K562 (cell line): ENCODE measurements at regions not wholly inside any gene's neighbourhood (a gene's known extent, or its start where the extent isn't known, plus 50 kb on each side); places are given as distances from the start of the nearest gene placed in this dataset.

Experiments used
- ATAC-seq: fragments of 200-7000 bp; cut with Tn5 transposase; 3 replicates; pipeline ENCODE4 v1.9.1; 2020; ENCODE audit warnings: moderate library complexity
- BruUV-seq: library from RNA; stranded (reverse); fragments of 400-500 nt; replicated peaks from 2 replicates; lab custom pipeline; 2021; lab: Mats Ljungman, UMichigan
- CTCF ChIA-PET: fragments of 300-600 bp; formaldehyde crosslinking; extraction: SDS; loops from one replicate; lab custom pipeline; 2021; ENCODE audit warnings: low intra/inter-chr PET ratio; lab: Yijun Ruan, JAX
- POLR2A ChIA-PET: fragments of 300-600, 350-650 bp; sonication (Branson Sonifier 250); formaldehyde crosslinking; extraction: SDS; loops from one replicate; lab custom pipeline; 2021; ENCODE audit warnings: antibody characterized with exemption, inconsistent platforms; lab: Yijun Ruan, JAX
- DNase-seq, 4 experiments: peaks; one replicate each; pipeline versions ENCODE4 v3.0.0 to v3.0.0-alpha.2; 2011 to 2018; ENCODE audit warnings: low spot score in 3 of 4, mixed read lengths in 3 of 4; ENCODE audit errors: extremely low read depth in 1 of 4
- FAIRE-seq: peaks from 2 replicates; lab custom pipeline; 2011; peaks lifted over from hg19 to GRCh38; lab: Jason Lieb, UNC
- H2AFZ ChIP-seq: 2 replicates; pipeline ENCODE4 v1.6.0; 2011; ENCODE audit warnings: low read depth, low read length, control low read depth, inconsistent platforms
- H3K27ac ChIP-seq: fragments of 200-600 bp; 3 replicates; pipeline ENCODE4 v1.8.0; 2011; ENCODE audit warnings: low read depth, mild to moderate bottlenecking, control low read depth, inconsistent platforms, low read length, moderate library complexity, mixed read lengths; ENCODE audit errors: extremely low read depth
- H3K27me3 ChIP-seq, 2 experiments: fragments of 300-600 bp in 1 of 2; 2 replicates in 1 of 2; 3 replicates in 1 of 2; pipeline versions ENCODE4 v1.6.0 to v1.8.0; 2011; ENCODE audit warnings: inconsistent platforms in 2 of 2, low read length in 2 of 2, mild to moderate bottlenecking in 1 of 2, mixed read lengths in 1 of 2, moderate library complexity in 1 of 2; ENCODE audit not compliant: control insufficient read depth in 2 of 2, insufficient read depth in 2 of 2
- H3K36me3 ChIP-seq: fragments of 300-600 bp; 3 replicates; pipeline ENCODE4 v1.8.0; 2011; ENCODE audit warnings: mild to moderate bottlenecking, low read length, inconsistent platforms; ENCODE audit not compliant: control insufficient read depth, insufficient read depth
- H3K4me1 ChIP-seq, 2 experiments: fragments of 200-600 bp in 1 of 2; replicated peaks in 1 of 2; 2 replicates in 1 of 2; 3 replicates in 1 of 2; pipeline versions ENCODE4 v1.5.1 to v1.8.0; 2011; ENCODE audit warnings: inconsistent platforms in 2 of 2, low read length in 2 of 2, mild to moderate bottlenecking in 1 of 2, mixed read lengths in 1 of 2, moderate library complexity in 1 of 2; ENCODE audit not compliant: control insufficient read depth in 2 of 2, insufficient read depth in 2 of 2
- H3K4me2 ChIP-seq: 2 replicates; pipeline ENCODE4 v1.6.1; 2011; ENCODE audit warnings: low read length, control low read depth, inconsistent platforms, mixed read lengths; ENCODE audit not compliant: insufficient read depth
- H3K4me3 ChIP-seq: fragments of 200-600 bp; sonication (generic), shearing (Covaris generic); 2 replicates; pipeline ENCODE4 v1.5.1; 2016; ENCODE audit warnings: control low read depth, inconsistent platforms
- H3K79me2 ChIP-seq: fragments of 200-600 bp; 3 replicates; pipeline ENCODE4 v1.8.0; 2011; ENCODE audit warnings: low read length, inconsistent platforms; ENCODE audit not compliant: control insufficient read depth, insufficient read depth
- H3K9ac ChIP-seq, 2 experiments: 2 replicates each; pipeline versions ENCODE4 v1.6.0 to v1.6.1; 2011; ENCODE audit warnings: low read depth in 2 of 2, low read length in 2 of 2, control low read depth in 1 of 2, inconsistent platforms in 1 of 2, mild to moderate bottlenecking in 1 of 2, mixed read lengths in 1 of 2; ENCODE audit not compliant: insufficient read depth in 1 of 2
- H3K9me1 ChIP-seq: one replicate; pipeline ENCODE4 v1.6.0; 2011; ENCODE audit warnings: inconsistent platforms, mild to moderate bottlenecking, low read length, moderate library complexity; ENCODE audit not compliant: control insufficient read depth, insufficient read depth
- H3K9me3 ChIP-seq: replicated peaks from 2 replicates; pipeline ENCODE4 v1.5.1; 2011; ENCODE audit warnings: low read depth, low read length, inconsistent platforms; ENCODE audit not compliant: control insufficient read depth, insufficient read depth
- H4K20me1 ChIP-seq: replicated peaks from 2 replicates; pipeline ENCODE4 v1.6.1; 2011; ENCODE audit warnings: low read length, inconsistent platforms, mixed read lengths; ENCODE audit not compliant: control insufficient read depth, insufficient read depth
- ARHGAP35 ChIP-seq: fragments of 450-650 bp; IDR thresholded peaks from 2 replicates; pipeline ENCODE4 v1.6.1; 2018; ENCODE audit not compliant: partially characterized antibody
- BHLHE40 ChIP-seq: IDR thresholded peaks from 2 replicates; pipeline ENCODE4 v1.6.1; 2011; ENCODE audit warnings: low read length, improper control_type of control experiment
- DLX4 ChIP-seq: fragments of 250-450 bp; sonication (Bioruptor Pico); IDR thresholded peaks from 2 replicates; pipeline ENCODE4 v1.6.1; 2021; ENCODE audit warnings: mild to moderate bottlenecking
- E2F4 ChIP-seq: sonication (generic); formaldehyde crosslinking; IDR thresholded peaks from 2 replicates; pipeline ENCODE4 v1.8.0; 2022; ENCODE audit warnings: mild to moderate bottlenecking, low read depth, missing genetic modification reagents
- KAT8 ChIP-seq: fragments of 450-650 bp; IDR thresholded peaks from 2 replicates; pipeline ENCODE4 v1.6.1; 2016; ENCODE audit warnings: low read depth, mild to moderate bottlenecking
- NFIX ChIP-seq: fragments of 250-450 bp; sonication (Bioruptor Pico); IDR thresholded peaks from 2 replicates; pipeline ENCODE4 v1.4.0; 2020; ENCODE audit warnings: low read depth, mild to moderate bottlenecking, moderate library complexity
- PTRF ChIP-seq: fragments of 450-650 bp; IDR thresholded peaks from 2 replicates; pipeline ENCODE4 v1.6.1; 2016; ENCODE audit warnings: mild to moderate bottlenecking, missing genetic modification characterization, missing compliant biosample characterization
- RREB1 ChIP-seq: fragments of 250-450 bp; sonication (Bioruptor Pico); IDR thresholded peaks from 2 replicates; pipeline ENCODE4 v1.4.0; 2020
- SIN3B ChIP-seq: fragments of 450-650 bp; IDR thresholded peaks from 2 replicates; pipeline ENCODE4 v1.6.1; 2017; ENCODE audit warnings: low read depth, mild to moderate bottlenecking, moderate library complexity
- SNIP1 ChIP-seq: fragments of 450-650 bp; IDR thresholded peaks from 2 replicates; pipeline ENCODE4 v1.7.1; 2017; ENCODE audit warnings: low read depth, mild to moderate bottlenecking
- SRSF9 ChIP-seq: fragments of 200-400 bp; formaldehyde crosslinking; IDR thresholded peaks from 2 replicates; pipeline ENCODE4 v1.6.1; 2017; ENCODE audit warnings: low read depth, low read length, borderline replicate concordance
- ZNF253 ChIP-seq: fragments of 250-450 bp; sonication (Bioruptor Pico); conservative IDR thresholded peaks from 2 replicates; pipeline ENCODE4 v1.6.1; 2021; ENCODE audit warnings: mild to moderate bottlenecking
- WGBS: fragments of 100-300 bp; shearing (Covaris generic); methylation state at CpG from one replicate; pipeline ENCODE4 v1.1.6; 2016; ENCODE audit warnings: low coverage, mixed read lengths; ENCODE audit not compliant: insufficient coverage; ENCODE audit errors: missing lambda C conversion rate; 5-methylcytosine and 5-hydroxymethylcytosine counted together
- in situ Hi-C: fragments of 300-500 bp; cut with MboI; formaldehyde crosslinking; loops from 4 replicates; pipeline ENCODE4 v1.15.0; 2018; ENCODE audit warnings: inconsistent platforms, mixed read lengths
- intact Hi-C: fragments of 100-400 bp; cut with micrococcal nuclease; formaldehyde crosslinking; loops from 2 replicates; pipeline ENCODE4 v1.14.2; 2022

GRCh38 chr13:76160961-76161925 is 525.1 kb downstream of the LMO7 start:
- no peak overlapping the region for H3K27ac ChIP-seq
- no peaks in the 10 kb centered on the region for H3K9me1 ChIP-seq
- intact Hi-C loops (loop anchor here (10.0 kb wide), 1 partner anchor 286 kb away; no protein-coding TSS in a partner anchor), in situ Hi-C loops (no loop called here)
- FAIRE-seq (no peak), ATAC-seq (no peak), DNase-seq (no peak)
- no TSS peak for BruUV-seq
- no peak overlapping the region for H3K4me2 ChIP-seq
- H3K4me3 ChIP-seq: no peak overlapping the region
- no peaks in the 10 kb centered on the region for H3K36me3 ChIP-seq
- no peaks in the 10 kb centered on the region for H3K27me3 ChIP-seq
- H4K20me1 ChIP-seq: no peaks in the 10 kb centered on the region
- no peak overlapping the region for H2AFZ ChIP-seq
- WGBS: 0% methylated on average over 1 of the region's 2 CpGs
- H3K9me3 ChIP-seq: no peaks in the 10 kb centered on the region
- CTCF ChIA-PET: no interaction called here
- TF ChIP-seq ZNF253 (CRISPR knock-in tag) (no peak), SIN3B (no peak), BHLHE40 (no peak), RREB1 (CRISPR knock-in tag) (no peak), SNIP1 (no peak), E2F4 (CRISPR knock-in tag) (no peak), ARHGAP35 (no peak), SRSF9 (no peak), DLX4 (CRISPR knock-in tag) (no peak), NFIX (CRISPR knock-in tag) (no peak), KAT8 (no peak), PTRF (no peak)
- TF ChIP-seq, all 486 proteins: peak for 0
- Histone ChIP-seq H3K79me2 (no peaks in the 10 kb centered on the region), H3K9ac (no peak overlapping the region), H3K4me1 (no peaks in the 10 kb centered on the region)
- POLR2A ChIA-PET: no interaction called here
